Adrenal gland (tissue), 5 donors: ENCODE measurements at regions not wholly inside any gene's neighbourhood (a gene's known extent, or its start where the extent isn't known, plus 50 kb on each side); places are given as distances from the start of the nearest gene placed in this dataset.

Experiments
- POLR2A ChIP-seq, 2 donors: fragments of 450-650 bp; IDR thresholded peaks; one replicate each; pipeline ENCODE4 v1.6.1; 2017; ENCODE audit warnings: antibody characterized with exemption in 2 of 2, mild to moderate bottlenecking in 2 of 2, moderate library complexity in 1 of 2
- TF ChIP-seq, protein P1 (sequence below), 6 experiments: fragments of 450-650 bp in 4 of 6; fragments of 200-600 bp in 2 of 6; sonication (generic) in 1 of 6; IDR thresholded peaks; 1 replicate in 5 of 6; 2 replicates in 1 of 6; pipeline versions ENCODE4 v1.5.1 to v1.8.0; 2016 to 2021; ENCODE audit warnings: antibody characterized with exemption in 6 of 6, mild to moderate bottlenecking in 2 of 6, moderate library complexity in 1 of 6
- donor health status: DM: no; HTN: no; CAD: no.

DNA sequence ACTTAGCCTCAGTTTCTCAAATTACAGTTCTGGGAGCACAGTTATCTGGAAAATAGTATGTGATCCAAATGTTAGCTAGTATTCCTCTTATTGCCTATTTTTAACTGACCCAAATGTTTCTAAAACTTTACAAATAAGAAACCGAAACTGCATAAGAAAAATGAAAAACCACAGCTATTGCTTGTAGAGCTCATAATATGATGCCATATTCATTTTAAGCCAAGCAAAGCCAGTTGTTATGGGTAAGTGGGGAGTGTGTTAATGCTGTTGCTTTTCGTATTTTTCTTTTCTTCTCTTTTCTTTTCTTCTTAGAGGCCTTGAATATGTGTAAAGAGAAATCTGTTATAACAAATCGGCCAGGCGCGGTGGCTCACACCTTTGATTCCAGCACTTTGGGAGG lies 447.4 kb upstream of the TUSC1 start:
- TF ChIP-seq POLR2A (IDR thresholded peaks at IDR 0.05): no peak
- TF ChIP-seq, protein P1, sequence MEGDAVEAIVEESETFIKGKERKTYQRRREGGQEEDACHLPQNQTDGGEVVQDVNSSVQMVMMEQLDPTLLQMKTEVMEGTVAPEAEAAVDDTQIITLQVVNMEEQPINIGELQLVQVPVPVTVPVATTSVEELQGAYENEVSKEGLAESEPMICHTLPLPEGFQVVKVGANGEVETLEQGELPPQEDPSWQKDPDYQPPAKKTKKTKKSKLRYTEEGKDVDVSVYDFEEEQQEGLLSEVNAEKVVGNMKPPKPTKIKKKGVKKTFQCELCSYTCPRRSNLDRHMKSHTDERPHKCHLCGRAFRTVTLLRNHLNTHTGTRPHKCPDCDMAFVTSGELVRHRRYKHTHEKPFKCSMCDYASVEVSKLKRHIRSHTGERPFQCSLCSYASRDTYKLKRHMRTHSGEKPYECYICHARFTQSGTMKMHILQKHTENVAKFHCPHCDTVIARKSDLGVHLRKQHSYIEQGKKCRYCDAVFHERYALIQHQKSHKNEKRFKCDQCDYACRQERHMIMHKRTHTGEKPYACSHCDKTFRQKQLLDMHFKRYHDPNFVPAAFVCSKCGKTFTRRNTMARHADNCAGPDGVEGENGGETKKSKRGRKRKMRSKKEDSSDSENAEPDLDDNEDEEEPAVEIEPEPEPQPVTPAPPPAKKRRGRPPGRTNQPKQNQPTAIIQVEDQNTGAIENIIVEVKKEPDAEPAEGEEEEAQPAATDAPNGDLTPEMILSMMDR (IDR thresholded peaks at IDR 0.05): no peak
